NCI-H524 (cell line): ENCODE measurements at regions not wholly inside any gene's neighbourhood (a gene's known extent, or its start where the extent isn't known, plus 50 kb on each side); places are given as distances from the start of the nearest gene placed in this dataset.
A peak's percentile ranks its signal among the peaks of the same experiment; 100 is the strongest.

Experiments
- DNase-seq, 2 experiments: peaks; one replicate each; lab custom pipeline; 2025; lab: John Stamatoyannopoulos, UW

GRCh38 chr12:89821896-89822295 lies 113.3 kb upstream of the ATP2B1 start:
- DNase-seq, result no peak

- DNase-seq, result no peak
Measured at GRCh38 chr12:89817501-89818226, 109.0 kb upstream of the ATP2B1 start.

- no peak for DNase-seq
Measured at GRCh38 chr12:89815225-89815624, 106.6 kb upstream of the ATP2B1 start.

GRCh38 chr12:89803412-89803811 lies 94.8 kb upstream of the ATP2B1 start:
- no peak for DNase-seq

GRCh38 chr12:89801284-89801683 lies 92.6 kb upstream of the ATP2B1 start:
- no peak for DNase-seq

- DNase-seq, result no peak
Measured at GRCh38 chr12:89800435-89800834, 91.8 kb upstream of the ATP2B1 start.

GRCh38 chr12:89799316-89799715 lies 90.7 kb upstream of the ATP2B1 start:
- DNase-seq, result no peak

GRCh38 chr12:89797436-89797835 lies 88.8 kb upstream of the ATP2B1 start:
- no peak for DNase-seq

- DNase-seq, result no peak
Measured at GRCh38 chr12:89796798-89797382, 88.3 kb upstream of the ATP2B1 start.

GRCh38 chr12:89793946-89794345 lies 85.3 kb upstream of the ATP2B1 start:
- no peak for DNase-seq

GRCh38 chr12:89791286-89791685 lies 82.6 kb upstream of the ATP2B1 start:
- no peak for DNase-seq

GRCh38 chr12:89789862-89790261 lies 81.2 kb upstream of the ATP2B1 start:
- DNase-seq, result no peak

- no peak for DNase-seq
Measured at GRCh38 chr12:89787763-89788162, 79.1 kb upstream of the ATP2B1 start.

GRCh38 chr12:89786177-89786810 lies 77.7 kb upstream of the ATP2B1 start:
- no peak for DNase-seq

GRCh38 chr12:89783359-89784060 lies 74.9 kb upstream of the ATP2B1 start:
- DNase-seq, result peak; percentile 87 to 91

GRCh38 chr12:89782807-89783206 lies 74.2 kb upstream of the ATP2B1 start:
- no peak for DNase-seq

GRCh38 chr12:89781946-89782550 lies 73.4 kb upstream of the ATP2B1 start:
- DNase-seq, result no peak

- DNase-seq, result no peak
Measured at GRCh38 chr12:89781156-89781555, 72.5 kb upstream of the ATP2B1 start.

GRCh38 chr12:89779090-89779489 lies 70.5 kb upstream of the ATP2B1 start:
- no peak for DNase-seq

- DNase-seq, result no peak
Measured at GRCh38 chr12:89777733-89778379, 69.2 kb upstream of the ATP2B1 start.

GRCh38 chr12:89775986-89776365 lies 67.3 kb upstream of the ATP2B1 start:
- DNase-seq, result no peak
